Stimulated activated naive CD8-positive, alpha-beta T cell treated with anti-CD3 and anti-CD28 coated beads, Interleukin-15, amount 100 ng/mL, for 72 hours (primary cell): ENCODE measurements at regions not wholly inside any gene's neighbourhood (a gene's known extent, or its start where the extent isn't known, plus 50 kb on each side); places are given as distances from the start of the nearest gene placed in this dataset.

Experiments used
- ATAC-seq: fragments of 150-1000 bp; cut with Tn5 transposase; 2 replicates; pipeline ENCODE4 v1.10.0; 2021; ENCODE audit warnings: mild to moderate bottlenecking, moderate library complexity
- DNase-seq, 2 donors: peaks; one replicate each; pipeline ENCODE4 v3.0.0; 2021 to 2022
- H3K27ac Mint-ChIP-seq, 2 donors: one replicate each; pipeline ENCODE4 v1.8.0; 2022; ENCODE audit warnings: mild to moderate bottlenecking in 2 of 2, mixed read lengths in 2 of 2, moderate library complexity in 2 of 2
- H3K27me3 Mint-ChIP-seq: one replicate; pipeline ENCODE4 v1.8.0; 2022; ENCODE audit warnings: mixed read lengths
- H3K4me1 Mint-ChIP-seq: one replicate; pipeline ENCODE4 v1.8.0; 2022; ENCODE audit warnings: mild to moderate bottlenecking, mixed read lengths
- H3K4me3 Mint-ChIP-seq, 2 donors: one replicate each; pipeline ENCODE4 v1.8.0; 2022; ENCODE audit warnings: mild to moderate bottlenecking in 2 of 2, mixed read lengths in 2 of 2, moderate library complexity in 1 of 2
- H3K9me3 Mint-ChIP-seq, 2 donors: one replicate each; pipeline ENCODE4 v1.8.0; 2022; ENCODE audit warnings: mixed read lengths in 2 of 2

- Mint-ChIP-seq H3K4me3 (no peak overlapping the region), H3K4me1 (no peaks in the 10 kb centered on the region), H3K9me3 (no peaks in the 10 kb centered on the region), H3K27ac (no peak overlapping the region), H3K27me3 (no peaks in the 10 kb centered on the region)
- ATAC-seq (peak; percentile 25), DNase-seq (no peak)
Measured at GRCh38 chr2:129459200-129459876, 520.1 kb upstream of the RAB6C start.

- H3K9me3 Mint-ChIP-seq: peaks cover 0 to 5% of the 10 kb centered on the region in 2 donors
- H3K27ac Mint-ChIP-seq: no peak overlapping the region
- no peaks in the 10 kb centered on the region for H3K4me1 Mint-ChIP-seq
- DNase-seq (no peak), ATAC-seq (peak; percentile 5)
- no peak overlapping the region for H3K4me3 Mint-ChIP-seq
- peaks cover 4% of the 10 kb centered on the region for H3K27me3 Mint-ChIP-seq
Measured at GRCh38 chr2:129459881-129460280, 519.6 kb upstream of the RAB6C start.

- no peaks in the 10 kb centered on the region for H3K4me1 Mint-ChIP-seq
- ATAC-seq (no peak), DNase-seq (no peak)
- peak overlapping the region in 1 of 2 donors; percentile 74 for H3K27ac Mint-ChIP-seq
- no peak overlapping the region for H3K4me3 Mint-ChIP-seq
- peaks cover 6% of the 10 kb centered on the region for H3K27me3 Mint-ChIP-seq
- H3K9me3 Mint-ChIP-seq: peaks cover 0 to 7% of the 10 kb centered on the region in 2 donors
Measured at GRCh38 chr2:129460299-129461198, 518.9 kb upstream of the RAB6C start.

DNA sequence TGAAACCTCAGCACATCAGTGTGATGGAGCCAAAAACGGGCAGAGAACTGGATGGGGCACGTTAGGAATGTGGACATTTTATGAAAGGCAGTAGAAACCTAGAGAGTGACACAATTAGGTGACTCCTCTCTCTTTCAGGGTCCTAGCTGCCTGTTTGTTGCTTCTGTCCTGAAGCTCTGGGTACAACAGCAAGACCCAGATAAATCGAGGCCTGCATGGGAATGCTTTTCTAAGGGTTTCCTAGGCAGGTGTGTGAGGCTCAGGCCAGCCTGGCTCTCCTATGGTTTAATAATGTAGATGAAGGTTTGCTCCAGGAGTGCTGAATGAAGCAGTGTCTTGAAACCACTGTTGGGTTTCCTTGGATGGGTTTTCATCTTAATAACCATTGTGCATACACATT is 517.1 kb upstream of the RAB6C start:
- H3K4me1 Mint-ChIP-seq: no peaks in the 10 kb centered on the region

DNA sequence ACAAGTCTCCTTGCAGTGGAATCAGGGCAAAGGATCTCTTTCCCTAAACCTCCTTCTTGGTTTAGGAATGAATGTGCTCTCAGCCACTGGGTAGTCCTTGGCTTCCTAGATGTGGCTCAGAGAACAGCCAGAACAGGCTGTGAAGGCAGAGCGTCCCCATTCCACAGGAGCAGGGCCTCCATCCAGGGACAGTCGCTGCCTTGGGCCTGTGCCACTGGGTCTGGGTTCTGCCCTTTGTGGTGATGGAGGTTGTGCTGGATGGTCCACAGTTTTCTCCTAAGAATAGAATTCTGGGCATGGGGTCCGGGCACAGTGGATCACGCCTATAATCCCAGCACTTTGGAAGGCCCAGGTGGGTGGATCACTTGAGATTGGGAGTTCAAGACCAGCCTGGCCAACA is 516.5 kb upstream of the RAB6C start:
- H3K27me3 Mint-ChIP-seq: peaks cover 6% of the 10 kb centered on the region
- H3K4me1 Mint-ChIP-seq: no peaks in the 10 kb centered on the region
- ATAC-seq (no peak), DNase-seq (no peak)
- H3K4me3 Mint-ChIP-seq: no peak overlapping the region
- peaks cover 0 to 7% of the 10 kb centered on the region in 2 donors for H3K9me3 Mint-ChIP-seq
- H3K27ac Mint-ChIP-seq: no peak overlapping the region

More for the DNA sequence above, 517.1 kb upstream of the RAB6C start:
- Mint-ChIP-seq H3K27me3 (peaks cover 6% of the 10 kb centered on the region), H3K27ac (no peak overlapping the region), H3K4me3 (no peak overlapping the region), H3K9me3 (peaks cover 0 to 7% of the 10 kb centered on the region in 2 donors)
- DNase-seq (no peak), ATAC-seq (no peak)

DNA sequence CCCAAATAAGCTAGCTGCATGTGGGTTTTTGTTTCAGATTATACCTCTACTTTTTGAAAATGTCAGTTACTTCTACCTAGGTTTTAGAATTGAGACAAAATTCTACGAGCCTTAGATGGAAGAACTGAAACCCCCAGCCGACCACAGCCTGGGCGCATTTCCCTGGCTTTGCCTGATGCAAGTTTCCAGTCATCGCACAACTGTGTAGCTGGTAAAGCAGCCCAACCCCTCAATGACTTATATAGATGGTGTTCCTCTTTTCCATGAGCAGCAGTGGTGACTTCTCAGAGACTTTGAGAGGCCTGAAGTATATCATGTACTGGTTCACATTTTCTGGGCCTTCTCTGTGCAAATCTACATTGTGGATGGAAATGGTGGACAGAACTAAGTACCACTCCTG is 515.4 kb upstream of the RAB6C start:
- ATAC-seq: no peak
- Mint-ChIP-seq H3K4me1 (no peaks in the 10 kb centered on the region), H3K27me3 (peaks cover 6% of the 10 kb centered on the region), H3K9me3 (peaks cover 0 to 7% of the 10 kb centered on the region in 2 donors), H3K4me3 (no peak overlapping the region), H3K27ac (no peak overlapping the region)
- no peak for DNase-seq

- DNase-seq: no peak
- ATAC-seq: no peak
- H3K4me1 Mint-ChIP-seq: no peaks in the 10 kb centered on the region
- peaks cover 0 to 7% of the 10 kb centered on the region in 2 donors for H3K9me3 Mint-ChIP-seq
- peaks cover 6% of the 10 kb centered on the region for H3K27me3 Mint-ChIP-seq
- H3K27ac Mint-ChIP-seq: peak overlapping the region; percentile 60 to 74
- no peak overlapping the region for H3K4me3 Mint-ChIP-seq
Measured at GRCh38 chr2:129464631-129465030, 514.8 kb upstream of the RAB6C start.

DNA sequence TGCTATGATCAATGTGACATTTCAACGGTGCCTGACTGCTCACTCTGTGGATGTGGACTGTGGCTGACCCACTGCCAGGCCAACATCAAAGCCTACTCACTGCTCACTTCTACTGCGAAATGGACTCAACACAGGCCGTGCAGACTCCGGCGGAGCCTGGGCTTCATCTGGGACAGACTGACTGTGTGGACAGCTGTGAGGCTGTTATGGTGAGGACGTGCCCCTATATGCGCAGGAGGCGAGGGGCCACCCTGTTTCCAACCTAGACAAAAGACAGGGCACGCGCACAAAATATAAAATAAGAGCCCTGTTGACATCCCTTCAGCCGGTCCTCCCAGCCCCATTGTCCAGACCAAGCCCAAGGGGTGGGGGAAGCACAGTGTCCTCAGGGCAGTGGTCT is 514.4 kb upstream of the RAB6C start:
- no peak for ATAC-seq
- Mint-ChIP-seq H3K9me3 (peaks cover 0 to 7% of the 10 kb centered on the region in 2 donors), H3K4me3 (no peak overlapping the region), H3K27me3 (peaks cover 6% of the 10 kb centered on the region), H3K4me1 (no peaks in the 10 kb centered on the region), H3K27ac (peak overlapping the region in 1 of 2 donors; percentile 60)
- DNase-seq: no peak

DNA sequence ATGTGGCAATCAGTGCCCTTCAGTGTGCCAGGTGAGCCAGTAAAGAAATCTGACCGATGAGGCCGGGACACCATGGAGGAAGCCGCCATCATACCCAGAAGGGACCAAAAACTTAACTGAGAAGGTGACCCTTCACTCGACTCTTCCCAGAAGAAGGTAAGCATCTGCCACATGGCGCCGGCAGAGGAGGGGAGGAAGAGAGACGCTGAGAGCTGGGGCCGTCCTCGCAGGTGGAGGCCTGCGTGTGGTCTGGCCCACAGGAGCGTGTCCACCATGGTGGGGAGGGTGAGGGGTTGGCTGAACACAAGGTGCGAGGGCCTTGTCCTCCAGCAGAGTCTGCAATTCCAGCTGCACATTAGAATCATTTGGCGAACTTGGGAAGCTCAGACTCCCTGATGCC is 513.1 kb upstream of the RAB6C start:
- no peak overlapping the region for H3K27ac Mint-ChIP-seq
- no peak overlapping the region for H3K4me3 Mint-ChIP-seq
- peaks cover 0 to 7% of the 10 kb centered on the region in 2 donors for H3K9me3 Mint-ChIP-seq
- peaks cover 6% of the 10 kb centered on the region for H3K27me3 Mint-ChIP-seq
- H3K4me1 Mint-ChIP-seq: no peaks in the 10 kb centered on the region
- DNase-seq (no peak), ATAC-seq (no peak)

GRCh38 chr2:129467012-129467779 is 512.3 kb upstream of the RAB6C start:
- Mint-ChIP-seq H3K9me3 (peaks cover 0 to 7% of the 10 kb centered on the region in 2 donors), H3K27me3 (peaks cover 6% of the 10 kb centered on the region), H3K4me3 (no peak overlapping the region), H3K4me1 (no peaks in the 10 kb centered on the region), H3K27ac (no peak overlapping the region)
- DNase-seq (no peak), ATAC-seq (no peak)

DNA sequence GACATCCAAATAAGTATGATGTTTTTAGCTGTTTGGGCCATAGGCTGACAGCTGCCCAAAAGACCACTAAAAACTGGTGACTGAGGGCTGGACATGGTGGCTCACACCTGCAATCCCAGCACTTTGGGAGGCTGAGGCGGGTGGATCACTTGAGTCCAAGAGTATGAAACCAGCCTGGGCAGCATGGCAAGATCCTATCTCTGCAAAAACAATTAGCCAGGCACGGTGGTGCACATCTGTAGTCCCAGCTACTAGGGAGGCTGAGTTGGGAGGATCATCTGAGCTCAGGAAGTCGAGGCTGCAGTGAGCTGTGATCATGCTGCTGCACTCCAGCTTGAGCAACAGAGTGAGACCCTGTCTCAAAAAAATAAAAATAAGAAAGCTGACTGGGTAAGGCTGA is 511.5 kb upstream of the RAB6C start:
- DNase-seq (no peak), ATAC-seq (no peak)
- H3K9me3 Mint-ChIP-seq: peaks cover 0 to 7% of the 10 kb centered on the region in 2 donors
- H3K4me3 Mint-ChIP-seq: no peak overlapping the region
- no peaks in the 10 kb centered on the region for H3K4me1 Mint-ChIP-seq
- H3K27ac Mint-ChIP-seq: peak overlapping the region in 1 of 2 donors; percentile 9
- peaks cover 6% of the 10 kb centered on the region for H3K27me3 Mint-ChIP-seq

DNA sequence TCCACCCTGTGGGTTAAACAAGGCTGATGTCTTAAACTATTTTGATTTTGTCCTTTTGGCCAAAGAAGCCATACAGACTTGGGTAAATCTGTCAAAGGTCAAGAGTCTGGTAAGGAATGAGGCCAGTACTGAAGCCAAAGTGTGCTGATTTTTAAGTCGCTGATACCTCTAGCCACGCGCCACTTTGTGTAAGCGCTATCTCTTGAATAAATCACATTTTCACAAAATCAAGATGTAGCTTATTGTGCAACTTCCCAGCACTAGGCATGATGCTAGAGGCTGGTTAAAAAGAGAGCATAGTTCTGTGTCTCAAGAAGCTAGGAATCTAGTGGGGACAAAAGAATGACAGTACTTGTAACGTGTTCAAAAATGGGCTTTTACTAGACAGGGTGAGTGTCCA is 510.6 kb upstream of the RAB6C start:
- no peak for DNase-seq
- H3K4me3 Mint-ChIP-seq: no peak overlapping the region
- no peaks in the 10 kb centered on the region for H3K4me1 Mint-ChIP-seq

DNA sequence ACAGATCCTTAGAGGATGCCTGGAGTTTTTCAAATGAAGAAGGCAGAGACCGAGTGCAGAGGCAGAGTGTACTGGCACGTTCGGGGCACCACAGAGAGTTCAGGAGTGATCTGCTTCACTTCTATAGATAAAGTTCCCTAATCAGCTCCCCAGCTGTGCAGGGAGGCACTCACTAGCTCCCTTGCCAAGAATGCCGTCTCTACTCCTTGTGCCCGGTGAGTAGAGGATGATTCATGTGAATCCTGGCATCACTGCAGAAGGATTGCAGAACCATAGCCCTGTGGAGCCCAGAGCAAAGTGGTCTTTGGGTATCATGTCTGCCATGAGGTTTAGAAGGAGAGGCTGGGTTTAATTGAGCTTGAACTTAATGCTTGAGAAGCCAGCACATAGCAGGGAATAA is 510.1 kb upstream of the RAB6C start:
- Mint-ChIP-seq H3K27me3 (peaks cover 6% of the 10 kb centered on the region), H3K4me3 (no peak overlapping the region), H3K27ac (no peak overlapping the region), H3K9me3 (peaks cover 0 to 7% of the 10 kb centered on the region in 2 donors), H3K4me1 (no peaks in the 10 kb centered on the region)
- DNase-seq (no peak), ATAC-seq (no peak)

More for the DNA sequence above, 510.6 kb upstream of the RAB6C start:
- Mint-ChIP-seq H3K27ac (no peak overlapping the region), H3K27me3 (peaks cover 6% of the 10 kb centered on the region), H3K9me3 (peaks cover 0 to 7% of the 10 kb centered on the region in 2 donors)
- no peak for ATAC-seq

- ATAC-seq (no peak), DNase-seq (no peak)
- Mint-ChIP-seq H3K27ac (no peak overlapping the region), H3K4me3 (no peak overlapping the region), H3K4me1 (no peaks in the 10 kb centered on the region), H3K27me3 (peaks cover 2% of the 10 kb centered on the region), H3K9me3 (peaks cover 0 to 2% of the 10 kb centered on the region in 2 donors)
Measured at GRCh38 chr2:129469871-129470270, 509.6 kb upstream of the RAB6C start.

DNA sequence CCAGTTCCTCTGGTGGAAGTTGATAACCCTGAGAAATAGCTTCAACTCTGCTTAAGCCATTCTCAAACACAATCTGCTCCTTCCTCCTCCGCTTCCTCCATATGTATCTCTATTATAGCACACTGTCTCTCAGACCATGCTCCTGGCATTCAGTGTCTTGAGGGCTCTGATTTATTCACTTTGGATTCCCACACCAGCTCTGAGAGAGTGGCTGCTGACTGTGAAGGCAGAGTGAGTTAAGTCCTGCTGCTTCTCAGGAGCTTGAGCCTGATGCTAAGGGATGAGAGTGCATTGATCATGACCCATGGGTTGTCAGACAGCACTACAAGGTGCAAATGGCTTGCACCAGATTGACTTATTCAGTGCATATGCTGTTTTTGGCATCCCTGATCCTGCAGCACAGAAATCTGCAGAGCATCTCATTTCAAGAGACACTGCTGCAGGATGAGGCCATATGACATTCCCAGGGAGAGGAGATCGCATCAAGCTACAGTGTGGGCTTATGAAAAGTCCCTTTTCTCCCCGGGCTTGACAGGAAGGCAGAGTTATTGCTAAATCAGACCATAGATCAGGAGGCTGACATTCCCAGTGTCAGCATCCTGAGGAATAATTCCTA is 500.5 kb upstream of the RAB6C start:
- no peak overlapping the region for H3K4me3 Mint-ChIP-seq
- no peaks in the 10 kb centered on the region for H3K27me3 Mint-ChIP-seq
- DNase-seq: no peak
- ATAC-seq: peak; percentile 15
- H3K4me1 Mint-ChIP-seq: no peaks in the 10 kb centered on the region
- H3K9me3 Mint-ChIP-seq: peaks cover 0 to 4% of the 10 kb centered on the region in 2 donors
- peak overlapping the region in 1 of 2 donors; percentile 33 for H3K27ac Mint-ChIP-seq
